ENCODE measurements at regions not wholly inside any gene's neighbourhood (a gene's known extent, or its start where the extent isn't known, plus 50 kb on each side); places are given as distances from the start of the nearest gene placed in this dataset.

DNA sequence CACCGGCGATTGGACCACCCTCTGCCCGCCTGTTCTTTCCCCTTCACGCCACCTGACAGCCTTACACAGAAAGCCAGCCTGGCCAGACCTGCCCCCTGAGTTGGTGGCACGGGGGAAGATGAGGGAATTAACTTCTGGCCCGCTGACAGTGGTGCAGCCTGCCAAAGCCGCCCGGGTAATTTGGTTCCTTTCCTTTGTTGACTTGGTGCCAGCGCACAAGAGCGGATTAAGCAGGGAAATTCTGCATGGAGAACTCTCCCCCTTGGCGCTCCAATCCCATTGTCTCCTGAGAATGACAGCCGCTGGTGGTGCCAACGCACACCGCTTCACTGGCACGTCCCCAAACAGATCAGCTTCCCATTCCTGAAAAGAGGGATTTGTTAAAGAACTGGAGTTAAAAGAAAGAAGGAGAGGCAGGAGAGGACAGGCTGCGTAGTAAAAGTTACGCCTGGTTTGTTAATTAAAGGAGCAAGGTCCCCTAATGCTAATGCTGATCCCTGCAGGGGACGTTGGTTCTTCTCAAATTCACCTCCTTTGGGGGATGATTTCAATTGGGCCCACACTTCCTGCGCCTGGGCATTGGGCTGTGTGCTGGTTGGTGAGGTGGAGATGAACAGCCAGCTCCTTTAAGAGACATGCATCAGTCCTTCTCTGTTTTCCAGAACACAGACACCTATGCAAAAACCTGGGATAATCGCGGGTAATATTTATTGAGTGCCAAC lies 286.8 kb downstream of the MYCN start:
- TF ChIP-seq, protein P1, sequence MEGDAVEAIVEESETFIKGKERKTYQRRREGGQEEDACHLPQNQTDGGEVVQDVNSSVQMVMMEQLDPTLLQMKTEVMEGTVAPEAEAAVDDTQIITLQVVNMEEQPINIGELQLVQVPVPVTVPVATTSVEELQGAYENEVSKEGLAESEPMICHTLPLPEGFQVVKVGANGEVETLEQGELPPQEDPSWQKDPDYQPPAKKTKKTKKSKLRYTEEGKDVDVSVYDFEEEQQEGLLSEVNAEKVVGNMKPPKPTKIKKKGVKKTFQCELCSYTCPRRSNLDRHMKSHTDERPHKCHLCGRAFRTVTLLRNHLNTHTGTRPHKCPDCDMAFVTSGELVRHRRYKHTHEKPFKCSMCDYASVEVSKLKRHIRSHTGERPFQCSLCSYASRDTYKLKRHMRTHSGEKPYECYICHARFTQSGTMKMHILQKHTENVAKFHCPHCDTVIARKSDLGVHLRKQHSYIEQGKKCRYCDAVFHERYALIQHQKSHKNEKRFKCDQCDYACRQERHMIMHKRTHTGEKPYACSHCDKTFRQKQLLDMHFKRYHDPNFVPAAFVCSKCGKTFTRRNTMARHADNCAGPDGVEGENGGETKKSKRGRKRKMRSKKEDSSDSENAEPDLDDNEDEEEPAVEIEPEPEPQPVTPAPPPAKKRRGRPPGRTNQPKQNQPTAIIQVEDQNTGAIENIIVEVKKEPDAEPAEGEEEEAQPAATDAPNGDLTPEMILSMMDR (IDR thresholded peaks at IDR 0.05; ENCODE audit: low read depth, low read length), result no peak
- TF ChIP-seq, protein P2, sequence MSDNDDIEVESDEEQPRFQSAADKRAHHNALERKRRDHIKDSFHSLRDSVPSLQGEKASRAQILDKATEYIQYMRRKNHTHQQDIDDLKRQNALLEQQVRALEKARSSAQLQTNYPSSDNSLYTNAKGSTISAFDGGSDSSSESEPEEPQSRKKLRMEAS (IDR thresholded peaks at IDR 0.05; ENCODE audit: low read depth, low read length), result no peak

Measured in NB4 (cell line).